Prostate gland (tissue), 2 donors: ENCODE measurements at regions not wholly inside any gene's neighbourhood (a gene's known extent, or its start where the extent isn't known, plus 50 kb on each side); places are given as distances from the start of the nearest gene placed in this dataset.

Experiments
- DNase-seq: peaks from one replicate; pipeline ENCODE4 v3.0.0-alpha.2; 2019; ENCODE audit warnings: low spot score
- H3K27ac ChIP-seq, 2 donors: fragments of 200-600 bp; sonication (generic); 2 replicates each; pipeline ENCODE4 v1.5.1; 2017 to 2019
- H3K27me3 ChIP-seq: fragments of 200-600 bp; sonication (generic); replicated peaks from 2 replicates; pipeline ENCODE4 v1.5.1; 2019; ENCODE audit not compliant: insufficient read depth
- H3K36me3 ChIP-seq, 2 donors: fragments of 200-600 bp; sonication (generic); 1 replicate in 1 of 2; 2 replicates in 1 of 2; pipeline versions ENCODE4 v1.5.1 to v1.8.1; 2017 to 2019
- H3K4me1 ChIP-seq: fragments of 200-600 bp; sonication (generic); replicated peaks from 2 replicates; pipeline ENCODE4 v1.5.1; 2019
- H3K4me3 ChIP-seq, 2 donors: fragments of 200-600 bp; sonication (generic); 2 replicates each; pipeline ENCODE4 v1.5.1; 2017 to 2019
- H3K9me3 ChIP-seq: fragments of 200-600 bp; sonication (generic); 2 replicates; pipeline ENCODE4 v1.5.1; 2017
- CTCF ChIP-seq, 4 experiments: fragments of 200-600 bp in 2 of 4; fragments of 450-650 bp in 2 of 4; sonication (generic) in 2 of 4; IDR thresholded peaks; 1 replicate in 3 of 4; 2 replicates in 1 of 4; pipeline ENCODE4 v1.5.1; 2016 to 2019; ENCODE audit warnings: antibody characterized with exemption in 4 of 4, mild to moderate bottlenecking in 2 of 4, moderate library complexity in 2 of 4
- POLR2A ChIP-seq: fragments of 450-650 bp; IDR thresholded peaks from one replicate; pipeline ENCODE4 v1.6.1; 2016; ENCODE audit warnings: antibody characterized with exemption, mild to moderate bottlenecking
- POLR2AphosphoS5 ChIP-seq: sonication (generic); formaldehyde crosslinking; IDR thresholded peaks from one replicate; pipeline ENCODE4 v1.6.1; 2017; ENCODE audit warnings: antibody characterized with exemption
- WGBS: methylation state at CpG from one replicate; pipeline ENCODE4 v1.1.5; 2018; 5-methylcytosine and 5-hydroxymethylcytosine counted together
- intact Hi-C: fragments of 100-400 bp; cut with DNase I; formaldehyde crosslinking; loops from one replicate; pipeline ENCODE4 v1.14.2; 2022

- 46% methylated on average over 2 of the region's 2 CpGs for WGBS
- H3K4me1 ChIP-seq, result no peaks in the 10 kb centered on the region
- intact Hi-C loops, result no loop called here
- no peaks in the 10 kb centered on the region for H3K9me3 ChIP-seq
- no peak for DNase-seq
- H3K4me3 ChIP-seq, result no peak overlapping the region
- no peak overlapping the region for H3K27ac ChIP-seq
- H3K27me3 ChIP-seq, result no peaks in the 10 kb centered on the region
- TF ChIP-seq POLR2A, result no peak
- TF ChIP-seq CTCF (IDR thresholded peaks at IDR 0.05), result no peak
- no peak for TF ChIP-seq POLR2AphosphoS5
- H3K36me3 ChIP-seq, result no peaks in the 10 kb centered on the region
Observed at GRCh38 chr10:80769700-80770160, 232.0 kb downstream of the SH2D4B start.

- H3K27ac ChIP-seq, result no peak overlapping the region
- no peaks in the 10 kb centered on the region for H3K27me3 ChIP-seq
- H3K4me3 ChIP-seq, result no peak overlapping the region
- H3K4me1 ChIP-seq, result no peaks in the 10 kb centered on the region
- H3K36me3 ChIP-seq, result no peaks in the 10 kb centered on the region
- TF ChIP-seq POLR2A (no peak), CTCF (IDR thresholded peaks at IDR 0.05) (no peak), POLR2AphosphoS5 (no peak)
- DNase-seq, result no peak
- H3K9me3 ChIP-seq, result no peaks in the 10 kb centered on the region
- intact Hi-C loops, result no loop called here
- 50% methylated on average over 2 of the region's 2 CpGs for WGBS
Observed at GRCh38 chr10:80770239-80770638, 232.5 kb downstream of the SH2D4B start.

GRCh38 chr10:80771285-80771684, 233.6 kb downstream of the SH2D4B start:
- 65% methylated on average over 1 of the region's 1 CpG for WGBS
- intact Hi-C loops, result no loop called here
- TF ChIP-seq POLR2A (no peak), POLR2AphosphoS5 (no peak), CTCF (IDR thresholded peaks at IDR 0.05) (no peak)
- Histone ChIP-seq H3K4me1 (no peaks in the 10 kb centered on the region), H3K9me3 (no peaks in the 10 kb centered on the region), H3K4me3 (no peak overlapping the region), H3K27me3 (no peaks in the 10 kb centered on the region), H3K36me3 (no peaks in the 10 kb centered on the region), H3K27ac (no peak overlapping the region)
- DNase-seq, result no peak

- intact Hi-C loops, result no loop called here
- Histone ChIP-seq H3K36me3 (no peaks in the 10 kb centered on the region), H3K4me1 (no peaks in the 10 kb centered on the region), H3K27me3 (no peaks in the 10 kb centered on the region), H3K9me3 (no peaks in the 10 kb centered on the region), H3K27ac (no peak overlapping the region), H3K4me3 (no peak overlapping the region)
- TF ChIP-seq POLR2AphosphoS5 (no peak), CTCF (IDR thresholded peaks at IDR 0.05) (no peak)
- 58% methylated on average over 10 of the region's 10 CpGs for WGBS
- DNase-seq, result no peak
Observed at GRCh38 chr10:80771902-80772555, 234.3 kb downstream of the SH2D4B start.

GRCh38 chr10:80772596-80772995, 234.9 kb downstream of the SH2D4B start:
- Histone ChIP-seq H3K9me3 (no peaks in the 10 kb centered on the region), H3K4me1 (no peaks in the 10 kb centered on the region), H3K4me3 (no peak overlapping the region), H3K27me3 (no peaks in the 10 kb centered on the region), H3K27ac (no peak overlapping the region), H3K36me3 (no peaks in the 10 kb centered on the region)
- no peak for TF ChIP-seq POLR2AphosphoS5
- no peak for TF ChIP-seq CTCF (IDR thresholded peaks at IDR 0.05)
- TF ChIP-seq POLR2A, result no peak
- WGBS, result 86% methylated on average over 3 of the region's 3 CpGs
- no peak for DNase-seq
- intact Hi-C loops, result no loop called here
